Activated naive CD4-positive, alpha-beta T cell treated with anti-CD3 and anti-CD28 coated beads, Interleukin-2, amount 50 U/mL, for 72 hours (primary cell): ENCODE measurements at regions not wholly inside any gene's neighbourhood (a gene's known extent, or its start where the extent isn't known, plus 50 kb on each side); places are given as distances from the start of the nearest gene placed in this dataset.

Source experiments
- ATAC-seq, 2 donors: fragments of 150-1000 bp; cut with Tn5 transposase; 2 replicates each; pipeline ENCODE4 v1.10.0; 2021; ENCODE audit warnings: mild to moderate bottlenecking in 2 of 2, moderate library complexity in 2 of 2
- DNase-seq, 2 donors: peaks; one replicate each; pipeline ENCODE4 v3.0.0; 2021 to 2022; ENCODE audit warnings: low spot score in 2 of 2
- H3K27ac Mint-ChIP-seq, 2 donors: one replicate each; pipeline ENCODE4 v1.8.0; 2022; ENCODE audit warnings: mild to moderate bottlenecking in 2 of 2, mixed read lengths in 2 of 2
- H3K36me3 Mint-ChIP-seq, 2 donors: one replicate each; pipeline ENCODE4 v1.8.0; 2022; ENCODE audit warnings: mixed read lengths in 2 of 2
- H3K9me3 Mint-ChIP-seq, 2 donors: one replicate each; pipeline ENCODE4 v1.8.0; 2022; ENCODE audit warnings: mixed read lengths in 2 of 2

GRCh38 chr2:158015428-158016076 is 86.1 kb upstream of the UPP2 start:
- ATAC-seq (peak in 1 of 2 donors; percentile 15), DNase-seq (no peak)
- Mint-ChIP-seq H3K9me3 (peaks cover 0 to 5% of the 10 kb centered on the region in 2 donors), H3K27ac (peak overlapping the region in 1 of 2 donors; percentile 30), H3K36me3 (no peaks in the 10 kb centered on the region)

DNA sequence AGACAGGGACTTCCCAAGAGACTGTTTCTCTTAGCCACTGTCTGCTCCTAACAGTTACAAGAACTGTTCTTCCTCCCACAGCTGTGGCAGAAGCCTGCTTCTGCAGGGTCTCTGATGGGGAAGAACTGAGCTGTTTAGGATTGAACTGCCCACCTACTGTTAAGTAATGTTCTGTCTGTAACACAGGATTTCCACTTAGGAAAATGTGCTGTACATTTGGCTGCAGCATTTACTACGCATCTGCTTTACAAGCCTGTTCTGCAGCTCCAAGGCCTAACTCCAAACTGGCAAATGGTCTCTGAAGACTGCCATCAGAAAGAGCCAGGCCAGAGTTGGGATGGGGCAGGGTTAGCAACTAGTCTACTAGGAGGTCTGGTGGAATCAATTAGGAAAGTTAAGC is 87.8 kb upstream of the UPP2 start:
- DNase-seq (no peak), ATAC-seq (no peak)
- H3K9me3 Mint-ChIP-seq: peaks cover 0 to 5% of the 10 kb centered on the region in 2 donors
- no peak overlapping the region for H3K27ac Mint-ChIP-seq
- H3K36me3 Mint-ChIP-seq: no peaks in the 10 kb centered on the region

GRCh38 chr2:158011055-158011771 is 90.5 kb upstream of the UPP2 start:
- H3K9me3 Mint-ChIP-seq: peaks cover 0 to 5% of the 10 kb centered on the region in 2 donors
- H3K36me3 Mint-ChIP-seq: no peaks in the 10 kb centered on the region
- DNase-seq: no peak
- peak; percentile 79 to 91 for ATAC-seq
- no peak overlapping the region for H3K27ac Mint-ChIP-seq

DNA sequence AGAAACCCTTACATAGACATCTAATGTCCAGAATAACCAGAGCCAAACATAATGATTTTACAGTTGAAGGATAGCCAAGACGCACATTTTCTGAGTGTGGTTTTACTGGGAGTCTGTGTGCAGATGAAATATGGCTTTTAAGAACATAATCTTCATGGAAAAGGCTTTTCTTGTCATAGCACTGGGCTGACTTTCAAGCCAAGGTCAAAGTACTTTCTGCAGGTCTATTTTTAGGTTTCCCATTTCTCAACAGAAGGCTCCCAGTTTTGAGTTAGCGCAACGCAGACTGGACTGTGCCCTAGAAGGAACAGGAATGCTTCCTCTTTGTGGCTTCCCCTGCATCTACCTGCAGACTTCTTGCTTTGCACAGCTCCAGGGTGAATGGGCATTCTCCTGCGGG is 92.3 kb upstream of the UPP2 start:
- Mint-ChIP-seq H3K36me3 (no peaks in the 10 kb centered on the region), H3K27ac (no peak overlapping the region), H3K9me3 (no peaks in the 10 kb centered on the region)
- ATAC-seq (no peak), DNase-seq (no peak)

DNA sequence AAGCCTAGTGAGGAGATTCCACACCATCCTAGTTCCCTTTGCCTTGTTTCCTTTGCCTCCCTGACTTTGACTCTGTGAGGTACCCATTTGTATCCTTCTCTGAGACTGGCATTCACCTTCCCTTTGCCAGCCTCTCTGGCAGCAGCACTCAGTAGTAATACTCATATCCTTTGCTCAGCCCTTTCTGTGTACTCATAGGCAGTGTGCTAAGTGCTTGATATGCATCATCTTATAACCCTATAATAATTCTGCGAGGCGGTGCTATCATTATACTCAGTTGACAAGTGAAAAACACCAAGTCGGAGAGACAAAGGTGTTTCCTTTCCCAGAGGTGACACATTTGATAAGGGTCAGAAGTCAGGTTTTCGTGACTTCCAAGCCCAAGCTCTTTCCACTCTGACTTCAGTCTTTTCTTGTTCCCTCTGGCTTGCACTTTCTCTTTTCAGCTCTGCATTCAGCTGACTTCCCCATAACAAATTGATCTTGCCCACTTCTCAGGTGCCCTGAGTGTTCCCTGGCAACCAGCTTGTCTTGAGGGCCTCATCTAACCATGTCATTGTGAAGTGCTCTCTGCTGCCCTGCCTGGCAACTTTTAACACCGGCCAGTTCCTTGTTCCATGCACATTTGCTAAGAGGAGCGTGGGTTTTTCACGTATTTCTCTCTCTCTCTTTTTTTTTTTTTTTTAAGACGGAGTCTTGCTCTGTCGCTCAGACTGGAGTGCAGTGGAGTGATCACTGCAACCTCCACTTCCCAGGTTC is 94.5 kb upstream of the UPP2 start:
- DNase-seq: no peak
- H3K9me3 Mint-ChIP-seq: no peaks in the 10 kb centered on the region
- peak in 1 of 2 donors; percentile 62 for ATAC-seq
- H3K36me3 Mint-ChIP-seq: no peaks in the 10 kb centered on the region
- H3K27ac Mint-ChIP-seq: peak overlapping the region in 1 of 2 donors; percentile 61

GRCh38 chr2:158004126-158004764 is 97.4 kb upstream of the UPP2 start:
- DNase-seq: no peak
- Mint-ChIP-seq H3K27ac (no peak overlapping the region), H3K9me3 (no peaks in the 10 kb centered on the region), H3K36me3 (no peaks in the 10 kb centered on the region)
- ATAC-seq: no peak

DNA sequence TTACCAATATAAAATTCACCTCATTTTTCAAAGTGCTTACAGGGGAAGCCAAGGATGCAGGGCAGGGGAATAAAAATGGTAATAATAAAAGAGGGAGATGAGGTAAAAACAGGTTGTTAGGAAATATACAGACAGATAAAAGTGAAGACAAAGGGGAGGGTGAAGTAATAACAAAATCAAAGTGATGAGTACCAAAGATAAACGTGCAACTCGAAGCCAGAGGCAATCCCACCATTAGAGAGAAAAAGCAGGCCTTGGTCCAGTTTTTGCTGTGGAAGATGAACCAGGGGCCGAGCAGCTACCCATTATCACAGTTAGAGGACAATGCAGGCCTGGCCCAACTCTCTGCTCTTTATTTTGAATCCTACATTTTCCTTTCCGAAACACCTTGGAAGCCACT is 99.6 kb upstream of the UPP2 start:
- ATAC-seq (no peak), DNase-seq (no peak)
- H3K36me3 Mint-ChIP-seq: peaks cover 0 to 6% of the 10 kb centered on the region in 2 donors
- H3K9me3 Mint-ChIP-seq: peaks cover 3 to 4% of the 10 kb centered on the region in 2 donors
- H3K27ac Mint-ChIP-seq: no peak overlapping the region

GRCh38 chr2:157996799-157997198 is 104.9 kb upstream of the UPP2 start:
- ATAC-seq: no peak
- Mint-ChIP-seq H3K36me3 (peaks cover 0 to 6% of the 10 kb centered on the region in 2 donors), H3K9me3 (peaks cover 3 to 8% of the 10 kb centered on the region in 2 donors), H3K27ac (no peak overlapping the region)
- no peak for DNase-seq

- no peak for ATAC-seq
- peaks cover 3 to 8% of the 10 kb centered on the region in 2 donors for H3K9me3 Mint-ChIP-seq
- DNase-seq: no peak
- no peak overlapping the region for H3K27ac Mint-ChIP-seq
- H3K36me3 Mint-ChIP-seq: peaks cover 0 to 6% of the 10 kb centered on the region in 2 donors
These were observed 106.6 kb upstream of the UPP2 start for GRCh38 chr2:157995117-157995516.

DNA sequence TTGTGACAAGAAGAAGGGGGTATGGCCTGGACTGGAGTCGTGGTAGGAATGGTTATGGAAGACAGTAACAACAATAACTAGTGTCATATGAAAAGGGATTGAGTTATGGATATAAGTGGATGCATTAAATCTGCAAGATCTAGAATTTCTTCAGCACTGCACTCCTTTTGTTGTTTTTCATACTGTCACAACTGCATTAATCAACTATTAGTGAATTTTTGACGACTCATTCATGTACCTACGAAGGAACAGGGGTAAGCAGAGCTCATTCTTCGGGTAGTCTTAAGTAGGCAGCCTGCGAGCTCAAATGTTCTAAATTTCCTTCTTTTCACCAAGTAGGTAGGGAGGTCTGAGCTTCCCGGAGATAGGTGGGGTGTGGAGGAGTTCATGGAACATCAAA is 109.7 kb upstream of the UPP2 start:
- H3K9me3 Mint-ChIP-seq: peaks cover 0 to 9% of the 10 kb centered on the region in 2 donors
- DNase-seq (no peak), ATAC-seq (no peak)
- no peak overlapping the region for H3K27ac Mint-ChIP-seq
- peaks cover 0 to 3% of the 10 kb centered on the region in 2 donors for H3K36me3 Mint-ChIP-seq

DNA sequence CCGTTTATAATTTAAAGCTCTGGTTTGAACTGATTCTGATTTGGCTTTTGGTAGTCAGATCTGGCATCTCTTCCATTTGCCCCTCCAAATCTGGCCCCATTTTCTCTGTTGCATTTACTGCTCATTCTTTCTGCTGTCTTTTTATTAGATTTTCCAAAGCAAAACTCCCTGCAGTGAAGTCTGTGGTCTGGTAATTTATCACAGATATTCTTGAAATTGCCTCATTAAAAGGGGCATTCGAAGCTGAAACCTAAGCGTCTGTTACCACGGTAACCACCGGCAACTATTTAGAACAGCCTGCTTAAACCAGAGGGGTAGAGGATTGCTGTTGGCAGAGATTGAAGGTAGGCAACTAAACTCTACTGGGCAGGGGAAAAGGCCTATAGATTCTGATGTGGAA is 111.5 kb upstream of the UPP2 start:
- no peak overlapping the region for H3K27ac Mint-ChIP-seq
- ATAC-seq (no peak), DNase-seq (no peak)
- peaks cover 0 to 16% of the 10 kb centered on the region in 2 donors for H3K9me3 Mint-ChIP-seq
- peaks cover 0 to 5% of the 10 kb centered on the region in 2 donors for H3K36me3 Mint-ChIP-seq

- no peak for DNase-seq
- peaks cover 0 to 18% of the 10 kb centered on the region in 2 donors for H3K9me3 Mint-ChIP-seq
- H3K27ac Mint-ChIP-seq: no peak overlapping the region
- H3K36me3 Mint-ChIP-seq: peaks cover 0 to 5% of the 10 kb centered on the region in 2 donors
- no peak for ATAC-seq
These were observed 112.4 kb upstream of the UPP2 start for GRCh38 chr2:157989227-157989626.

GRCh38 chr2:157986761-157987160 is 110.6 kb upstream of the ACVR1 start:
- no peak overlapping the region for H3K27ac Mint-ChIP-seq
- DNase-seq (no peak), ATAC-seq (peak in 1 of 2 donors; percentile 58)
- peaks cover 0 to 22% of the 10 kb centered on the region in 2 donors for H3K9me3 Mint-ChIP-seq
- H3K36me3 Mint-ChIP-seq: peaks cover 0 to 5% of the 10 kb centered on the region in 2 donors

DNA sequence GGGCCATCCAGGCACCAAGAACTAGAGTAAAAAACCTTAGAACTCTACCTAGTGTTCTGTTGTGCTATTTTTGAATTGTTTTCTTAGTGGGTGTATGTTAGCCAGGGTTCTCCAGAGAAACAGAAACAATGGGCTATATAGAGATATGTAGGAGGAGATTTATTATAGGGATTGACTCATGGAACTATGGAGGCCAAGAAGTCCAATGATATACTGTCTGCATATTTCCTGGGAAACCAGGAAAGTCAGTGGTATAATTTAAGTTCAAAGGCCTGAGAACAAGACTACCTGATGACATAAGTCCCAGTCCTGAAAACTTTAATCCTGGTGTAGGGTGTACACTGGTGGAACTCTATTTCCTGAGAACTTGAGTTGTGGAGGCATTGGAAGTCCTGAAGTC is 108.7 kb upstream of the ACVR1 start:
- Mint-ChIP-seq H3K9me3 (peaks cover 0 to 22% of the 10 kb centered on the region in 2 donors), H3K27ac (no peak overlapping the region), H3K36me3 (peaks cover 4 to 11% of the 10 kb centered on the region in 2 donors)
- DNase-seq: no peak
- no peak for ATAC-seq

DNA sequence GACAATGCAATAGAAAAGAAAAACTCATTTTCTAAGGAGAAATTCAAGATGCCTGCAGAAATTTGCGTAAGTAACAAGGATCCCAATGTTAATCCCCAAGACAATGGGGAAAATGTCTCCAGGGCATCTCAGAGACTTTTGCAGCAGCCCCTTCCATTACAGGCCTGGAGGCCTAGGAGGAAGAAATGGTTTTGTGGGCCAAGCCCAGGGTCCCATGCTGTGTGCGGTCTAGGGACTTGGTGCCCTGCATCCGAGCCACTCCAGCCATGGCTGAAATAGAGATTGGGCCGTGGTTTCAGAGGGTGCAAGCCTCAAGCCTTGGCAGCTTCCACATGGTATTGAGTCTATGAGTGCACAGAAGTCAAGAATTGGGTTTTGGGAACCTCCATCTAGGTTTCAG is 103.9 kb upstream of the ACVR1 start:
- Mint-ChIP-seq H3K9me3 (peaks cover 14 to 35% of the 10 kb centered on the region in 2 donors), H3K36me3 (peaks cover 6 to 16% of the 10 kb centered on the region in 2 donors), H3K27ac (no peak overlapping the region)
- no peak for DNase-seq
- no peak for ATAC-seq

- ATAC-seq: no peak
- H3K27ac Mint-ChIP-seq: no peak overlapping the region
- no peak for DNase-seq
- no peaks in the 10 kb centered on the region for H3K36me3 Mint-ChIP-seq
- peaks cover 0 to 8% of the 10 kb centered on the region in 2 donors for H3K9me3 Mint-ChIP-seq
These were observed 95.6 kb upstream of the ACVR1 start for GRCh38 chr2:157971702-157972101.

GRCh38 chr2:157967856-157968255 is 91.7 kb upstream of the ACVR1 start:
- Mint-ChIP-seq H3K27ac (no peak overlapping the region), H3K36me3 (no peaks in the 10 kb centered on the region), H3K9me3 (no peaks in the 10 kb centered on the region)
- ATAC-seq: no peak
- DNase-seq: no peak
